Neural progenitor cell (in vitro differentiated cells): ENCODE measurements at regions not wholly inside any gene's neighbourhood (a gene's known extent, or its start where the extent isn't known, plus 50 kb on each side); places are given as distances from the start of the nearest gene placed in this dataset.

Experiments used
- DNase-seq: peaks from one replicate; pipeline ENCODE4 v3.0.0-alpha.2; 2016; ENCODE audit warnings: low spot score
- H2AFZ ChIP-seq: fragments of 200-600 bp; sonication (generic); replicated peaks from 2 replicates; pipeline ENCODE4 v1.6.1; 2016; ENCODE audit warnings: antibody characterized with exemption
- H3F3A ChIP-seq: fragments of 200-600 bp; sonication (generic); 2 replicates; pipeline ENCODE4 v1.6.1; 2016; ENCODE audit warnings: antibody characterized with exemption, low read depth
- H3K27ac ChIP-seq: fragments of 200-600 bp; sonication (generic); 2 replicates; pipeline ENCODE4 v1.5.1; 2016; ENCODE audit warnings: mild to moderate bottlenecking
- H3K27me3 ChIP-seq: fragments of 200-600 bp; sonication (generic); 2 replicates; pipeline ENCODE4 v1.6.1; 2016; ENCODE audit warnings: mild to moderate bottlenecking, moderate library complexity
- H3K36me3 ChIP-seq: fragments of 200-600 bp; sonication (generic); 2 replicates; pipeline ENCODE4 v1.5.1; 2016
- H3K4me1 ChIP-seq: fragments of 200-600 bp; sonication (generic); 2 replicates; pipeline ENCODE4 v1.6.1; 2016; ENCODE audit warnings: mixed run types
- H3K4me2 ChIP-seq: fragments of 200-600 bp; sonication (generic); 2 replicates; pipeline ENCODE4 v1.6.1; 2016
- H3K4me3 ChIP-seq: fragments of 200-600 bp; sonication (generic); 2 replicates; pipeline ENCODE4 v1.5.1; 2016
- H3K79me2 ChIP-seq: fragments of 200-600 bp; sonication (generic); 2 replicates; pipeline ENCODE4 v1.6.1; 2016; ENCODE audit warnings: low read depth
- H3K9ac ChIP-seq: fragments of 200-600 bp; sonication (generic); 2 replicates; pipeline ENCODE4 v1.6.1; 2016
- H3K9me3 ChIP-seq: fragments of 200-600 bp; sonication (generic); 2 replicates; pipeline ENCODE4 v1.5.1; 2016; ENCODE audit warnings: low read depth
- H4K20me1 ChIP-seq: fragments of 200-600 bp; sonication (generic); 2 replicates; pipeline ENCODE4 v1.6.1; 2016; ENCODE audit warnings: low read depth
- H3K27ac Mint-ChIP-seq: 3 replicates; pipeline ENCODE4 v1.8.0; 2021; ENCODE audit warnings: mixed read lengths
- H3K27me3 Mint-ChIP-seq: 2 replicates; pipeline ENCODE4 v1.8.0; 2022; ENCODE audit warnings: low read depth, mild to moderate bottlenecking, inconsistent platforms, moderate library complexity, mixed read lengths; ENCODE audit not compliant: insufficient read depth
- H3K36me3 Mint-ChIP-seq: 3 replicates; pipeline ENCODE4 v1.8.0; 2021; ENCODE audit warnings: mixed read lengths
- H3K4me1 Mint-ChIP-seq: 3 replicates; pipeline ENCODE4 v1.8.0; 2021; ENCODE audit warnings: mixed read lengths
- H3K4me3 Mint-ChIP-seq: 3 replicates; pipeline ENCODE4 v1.8.0; 2021; ENCODE audit warnings: mild to moderate bottlenecking, moderate library complexity, mixed read lengths
- H3K9me3 Mint-ChIP-seq: 3 replicates; pipeline ENCODE4 v1.8.0; 2020; ENCODE audit warnings: mixed read lengths
- EZH2 ChIP-seq: fragments of 200-600 bp; sonication (generic); IDR thresholded peaks from 2 replicates; pipeline ENCODE4 v1.6.1; 2017; ENCODE audit warnings: antibody characterized with exemption, mild to moderate bottlenecking, moderate library complexity
- EZH2phosphoT487 ChIP-seq: fragments of 200-600 bp; sonication (generic); IDR thresholded peaks from 2 replicates; pipeline ENCODE4 v1.6.1; 2017; ENCODE audit warnings: antibody characterized with exemption
- TF ChIP-seq, protein P1 (sequence below): fragments of 200-600 bp; sonication (generic); IDR thresholded peaks from 2 replicates; pipeline ENCODE4 v1.5.1; 2017; ENCODE audit warnings: antibody characterized with exemption, mild to moderate bottlenecking

DNA sequence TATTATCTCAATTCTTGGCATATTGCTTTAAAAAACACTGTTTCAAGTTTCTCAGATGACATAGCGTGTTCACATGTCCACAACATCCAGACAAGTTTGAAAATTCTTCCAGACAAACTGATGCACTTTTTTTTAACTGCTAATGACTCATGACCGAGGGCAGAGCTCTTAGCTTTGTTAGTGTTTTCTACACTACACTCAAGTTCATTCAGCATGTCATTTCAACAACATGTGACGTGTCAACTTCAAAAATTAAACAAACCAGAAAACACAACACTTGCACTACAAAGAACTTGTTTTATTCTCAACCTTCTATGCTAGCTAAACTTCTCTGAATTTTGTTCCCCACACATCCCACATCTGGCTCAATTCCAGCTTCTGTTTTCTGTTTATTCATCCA, 1186.3 kb upstream of the FLRT2 start:
- TF ChIP-seq, protein P1, sequence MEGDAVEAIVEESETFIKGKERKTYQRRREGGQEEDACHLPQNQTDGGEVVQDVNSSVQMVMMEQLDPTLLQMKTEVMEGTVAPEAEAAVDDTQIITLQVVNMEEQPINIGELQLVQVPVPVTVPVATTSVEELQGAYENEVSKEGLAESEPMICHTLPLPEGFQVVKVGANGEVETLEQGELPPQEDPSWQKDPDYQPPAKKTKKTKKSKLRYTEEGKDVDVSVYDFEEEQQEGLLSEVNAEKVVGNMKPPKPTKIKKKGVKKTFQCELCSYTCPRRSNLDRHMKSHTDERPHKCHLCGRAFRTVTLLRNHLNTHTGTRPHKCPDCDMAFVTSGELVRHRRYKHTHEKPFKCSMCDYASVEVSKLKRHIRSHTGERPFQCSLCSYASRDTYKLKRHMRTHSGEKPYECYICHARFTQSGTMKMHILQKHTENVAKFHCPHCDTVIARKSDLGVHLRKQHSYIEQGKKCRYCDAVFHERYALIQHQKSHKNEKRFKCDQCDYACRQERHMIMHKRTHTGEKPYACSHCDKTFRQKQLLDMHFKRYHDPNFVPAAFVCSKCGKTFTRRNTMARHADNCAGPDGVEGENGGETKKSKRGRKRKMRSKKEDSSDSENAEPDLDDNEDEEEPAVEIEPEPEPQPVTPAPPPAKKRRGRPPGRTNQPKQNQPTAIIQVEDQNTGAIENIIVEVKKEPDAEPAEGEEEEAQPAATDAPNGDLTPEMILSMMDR, result no peak
- TF ChIP-seq EZH2phosphoT487, result no peak
- no peak for TF ChIP-seq EZH2
- Mint-ChIP-seq H3K36me3 (no peaks in the 10 kb centered on the region), H3K27ac (no peak overlapping the region), H3K27me3 (no peaks in the 10 kb centered on the region), H3K4me1 (no peaks in the 10 kb centered on the region), H3K4me3 (no peak overlapping the region), H3K9me3 (peaks cover 7% of the 10 kb centered on the region)
- Histone ChIP-seq H3K79me2 (no peaks in the 10 kb centered on the region), H3K4me2 (no peak overlapping the region), H3F3A (no peaks in the 10 kb centered on the region), H3K9ac (no peak overlapping the region), H3K36me3 (no peaks in the 10 kb centered on the region), H3K27ac (no peak overlapping the region), H2AFZ (no peak overlapping the region), H3K27me3 (no peaks in the 10 kb centered on the region), H4K20me1 (no peaks in the 10 kb centered on the region), H3K4me3 (no peak overlapping the region), H3K4me1 (no peaks in the 10 kb centered on the region), H3K9me3 (no peaks in the 10 kb centered on the region)
- DNase-seq, result no peak

DNA sequence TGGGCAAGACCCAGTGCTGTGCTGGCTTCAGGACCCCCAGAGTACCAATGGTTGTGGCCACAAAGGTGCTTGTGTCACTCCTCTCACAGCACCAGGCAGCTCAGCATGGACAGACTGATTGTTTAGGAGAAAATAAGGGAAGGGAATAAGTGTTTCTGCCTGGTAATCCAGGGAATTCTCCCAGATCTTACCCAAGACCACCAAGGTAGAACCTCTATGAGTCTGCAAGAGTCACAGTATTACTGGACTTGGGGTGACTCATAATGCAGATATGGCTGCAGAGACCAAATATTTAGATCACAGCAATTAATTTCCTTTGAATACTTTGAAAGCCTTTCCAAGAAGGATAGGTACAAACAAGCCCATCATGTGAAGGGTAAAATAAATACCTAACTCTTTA, 1178.3 kb upstream of the FLRT2 start:
- no peaks in the 10 kb centered on the region for H3K36me3 Mint-ChIP-seq
- peaks cover 10% of the 10 kb centered on the region for H3K9me3 Mint-ChIP-seq
- no peaks in the 10 kb centered on the region for H3K4me1 ChIP-seq
- peaks cover 4% of the 10 kb centered on the region for H3K36me3 ChIP-seq
- no peaks in the 10 kb centered on the region for H3K9me3 ChIP-seq
- no peaks in the 10 kb centered on the region for H4K20me1 ChIP-seq
- DNase-seq, result no peak
- H3K4me1 Mint-ChIP-seq, result no peaks in the 10 kb centered on the region
- H3F3A ChIP-seq, result no peaks in the 10 kb centered on the region
- no peak overlapping the region for H3K27ac Mint-ChIP-seq
- no peak overlapping the region for H3K27ac ChIP-seq
- no peak overlapping the region for H3K4me3 Mint-ChIP-seq
- no peak overlapping the region for H2AFZ ChIP-seq
- H3K79me2 ChIP-seq, result no peaks in the 10 kb centered on the region
- H3K27me3 Mint-ChIP-seq, result no peaks in the 10 kb centered on the region
- no peak overlapping the region for H3K4me2 ChIP-seq
- H3K9ac ChIP-seq, result no peak overlapping the region
- H3K27me3 ChIP-seq, result no peaks in the 10 kb centered on the region
- no peak for TF ChIP-seq EZH2phosphoT487
- TF ChIP-seq, protein P1, result no peak
- H3K4me3 ChIP-seq, result no peak overlapping the region

DNA sequence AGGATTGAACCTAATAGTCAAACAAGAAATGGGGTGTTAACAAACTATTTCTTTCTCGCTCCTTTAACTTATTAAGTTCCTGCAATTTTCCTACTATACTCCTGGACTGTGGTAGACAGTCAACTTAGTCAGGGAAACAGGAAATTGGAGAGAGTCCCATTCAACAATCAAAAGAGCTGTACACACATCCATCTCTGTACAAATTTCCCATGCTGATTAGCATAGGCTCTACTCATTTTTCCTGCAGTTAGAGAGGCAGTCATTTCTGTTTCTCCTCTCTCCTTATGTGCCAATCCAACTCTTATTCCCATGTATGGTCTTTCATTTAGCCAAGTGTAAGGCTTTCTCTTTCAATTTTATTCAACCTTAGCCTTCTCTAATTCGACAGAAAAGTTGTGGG, 1168.5 kb upstream of the FLRT2 start:
- Histone ChIP-seq H3K4me2 (no peak overlapping the region), H3K4me1 (no peaks in the 10 kb centered on the region), H3K27me3 (no peaks in the 10 kb centered on the region), H2AFZ (no peak overlapping the region), H3K9me3 (no peaks in the 10 kb centered on the region), H3F3A (no peaks in the 10 kb centered on the region), H3K36me3 (no peaks in the 10 kb centered on the region), H3K79me2 (no peaks in the 10 kb centered on the region), H3K9ac (no peak overlapping the region), H3K4me3 (no peak overlapping the region), H3K27ac (no peak overlapping the region), H4K20me1 (no peaks in the 10 kb centered on the region)
- Mint-ChIP-seq H3K4me3 (no peak overlapping the region), H3K4me1 (no peaks in the 10 kb centered on the region), H3K36me3 (no peaks in the 10 kb centered on the region), H3K9me3 (no peaks in the 10 kb centered on the region), H3K27ac (no peak overlapping the region), H3K27me3 (peaks cover 2% of the 10 kb centered on the region)
- TF ChIP-seq EZH2phosphoT487 (no peak), EZH2 (no peak)
- TF ChIP-seq, protein P1, result no peak
- DNase-seq, result no peak

DNA sequence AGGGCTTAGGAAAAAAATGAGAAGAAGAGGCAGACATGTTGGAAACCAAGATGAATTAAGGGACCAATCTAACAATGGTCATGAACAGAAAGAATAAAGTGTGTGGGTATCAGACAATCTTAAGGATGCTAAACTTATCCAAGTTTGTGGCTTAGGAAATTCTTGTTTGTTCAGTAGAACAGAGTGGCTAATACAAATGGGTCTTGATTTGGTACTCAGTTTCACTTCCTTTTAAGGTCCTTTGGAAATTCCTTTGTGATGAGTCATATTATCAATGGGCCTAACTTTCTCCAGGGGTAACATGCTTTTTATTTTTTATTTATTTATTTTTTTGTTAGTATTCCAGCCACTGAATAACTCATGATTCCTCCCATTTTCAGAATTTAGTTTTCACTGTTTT, 1154.7 kb upstream of the FLRT2 start:
- DNase-seq, result no peak
- no peaks in the 10 kb centered on the region for H3K27me3 ChIP-seq
- no peak overlapping the region for H3K4me3 ChIP-seq
- no peaks in the 10 kb centered on the region for H3F3A ChIP-seq
- H3K79me2 ChIP-seq, result no peaks in the 10 kb centered on the region
- no peak overlapping the region for H2AFZ ChIP-seq
- no peak overlapping the region for H3K4me3 Mint-ChIP-seq
- H3K27me3 Mint-ChIP-seq, result no peaks in the 10 kb centered on the region
- H3K4me2 ChIP-seq, result no peak overlapping the region
- no peaks in the 10 kb centered on the region for H3K4me1 ChIP-seq
- no peaks in the 10 kb centered on the region for H3K36me3 Mint-ChIP-seq
- H3K9me3 Mint-ChIP-seq, result no peaks in the 10 kb centered on the region
- H3K9ac ChIP-seq, result no peak overlapping the region
- no peaks in the 10 kb centered on the region for H3K4me1 Mint-ChIP-seq
- no peak overlapping the region for H3K27ac ChIP-seq
- no peaks in the 10 kb centered on the region for H4K20me1 ChIP-seq
- H3K27ac Mint-ChIP-seq, result no peak overlapping the region
- H3K36me3 ChIP-seq, result no peaks in the 10 kb centered on the region
- TF ChIP-seq, protein P1, result no peak
- TF ChIP-seq EZH2phosphoT487 (no peak), EZH2 (no peak)
- no peaks in the 10 kb centered on the region for H3K9me3 ChIP-seq
